Central memory CD4-positive, alpha-beta T cell (primary cell): ENCODE measurements at regions not wholly inside any gene's neighbourhood (a gene's known extent, or its start where the extent isn't known, plus 50 kb on each side); places are given as distances from the start of the nearest gene placed in this dataset.

Experiments used
- DNase-seq: peaks from one replicate; pipeline ENCODE4 v3.0.0; 2022

DNA sequence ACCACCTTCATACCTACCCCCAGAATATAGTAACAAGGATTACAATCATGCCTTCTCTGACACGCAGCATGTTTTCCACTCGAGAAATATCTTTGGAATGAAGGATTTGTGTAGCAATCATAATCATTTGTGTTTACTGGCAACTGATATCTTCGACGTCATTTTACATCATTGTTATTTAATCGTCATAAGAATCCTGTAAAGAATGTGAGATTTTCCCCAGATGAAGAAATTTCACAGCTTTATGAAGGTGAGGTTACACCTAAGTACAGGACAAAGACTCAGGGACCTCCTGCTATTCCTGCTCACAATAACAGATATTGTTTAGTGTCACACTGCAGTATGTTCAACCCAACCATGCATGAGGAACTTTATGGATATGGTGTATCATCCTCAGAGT lies 198.2 kb upstream of the LDB2 start:
- no peak for DNase-seq

DNA sequence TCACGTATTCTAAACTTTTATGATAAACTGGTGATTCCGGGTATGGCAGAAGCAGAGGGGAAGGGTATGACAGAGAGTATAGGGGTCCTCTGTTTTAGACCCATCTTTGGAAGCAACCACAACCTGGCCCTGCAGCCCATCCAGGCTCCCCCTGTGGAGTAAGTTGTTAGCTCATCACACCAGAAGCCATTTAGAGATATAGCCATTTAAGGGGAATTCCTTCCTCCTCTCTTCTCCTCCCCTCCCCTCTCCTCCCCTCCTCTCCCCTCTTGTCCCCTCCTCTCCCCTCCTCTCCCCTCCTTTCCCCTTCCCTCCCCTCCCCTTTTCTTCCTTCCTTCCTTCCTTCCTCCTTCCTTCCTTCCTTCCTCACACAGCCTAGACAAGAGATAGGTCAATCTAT lies 197.3 kb upstream of the LDB2 start:
- DNase-seq: no peak

DNA sequence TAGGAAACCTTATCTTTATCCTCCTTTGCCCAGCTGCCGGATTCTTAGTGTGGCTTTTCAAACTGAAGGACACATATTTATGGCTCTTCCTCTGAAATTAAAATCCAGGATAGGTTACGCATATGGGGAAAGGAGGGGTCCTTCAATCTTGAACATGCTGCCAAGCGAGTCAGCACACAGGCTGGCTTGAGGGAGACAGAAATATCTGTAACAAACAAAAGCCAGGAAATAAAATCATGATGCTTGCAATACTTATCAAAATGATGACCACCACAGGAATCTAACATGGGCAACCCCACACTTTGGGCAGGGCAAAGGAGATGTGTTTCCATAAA lies 196.4 kb upstream of the LDB2 start:
- no peak for DNase-seq

DNA sequence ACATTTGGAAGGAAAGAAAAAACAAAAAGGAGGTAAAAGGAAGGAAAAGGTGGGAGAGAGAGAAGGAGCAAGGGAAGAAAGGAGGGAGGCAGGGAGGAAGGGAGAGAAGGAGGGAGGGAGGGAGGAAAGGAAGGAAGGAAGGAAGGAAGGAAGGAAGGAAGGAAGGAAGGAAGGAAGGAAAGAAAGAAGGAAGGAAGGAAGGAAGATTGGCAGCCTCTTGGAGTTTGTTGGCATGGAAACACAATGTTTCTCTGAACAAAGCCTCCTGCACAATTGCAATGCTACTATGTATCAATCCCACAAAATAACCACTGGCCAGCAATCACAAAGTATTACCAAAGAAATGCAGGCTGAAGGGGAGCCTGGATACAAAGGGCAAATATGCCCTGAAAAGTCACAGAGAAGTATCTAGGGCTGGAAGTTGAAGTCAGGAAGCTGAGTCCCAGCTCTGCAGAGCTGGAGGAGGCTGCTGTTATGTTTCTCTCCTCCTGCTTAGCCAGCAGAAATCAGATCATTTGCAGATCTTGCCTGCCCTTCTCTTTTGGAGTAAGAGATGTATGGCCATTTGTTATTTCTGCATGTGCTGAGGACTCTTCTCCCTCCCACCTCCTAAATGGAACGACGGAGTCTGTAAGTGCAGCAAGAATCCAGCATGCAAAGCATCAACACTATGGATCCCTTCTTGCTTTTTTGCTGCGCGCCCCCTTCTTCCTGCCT lies 195.9 kb upstream of the LDB2 start:
- DNase-seq: no peak

DNA sequence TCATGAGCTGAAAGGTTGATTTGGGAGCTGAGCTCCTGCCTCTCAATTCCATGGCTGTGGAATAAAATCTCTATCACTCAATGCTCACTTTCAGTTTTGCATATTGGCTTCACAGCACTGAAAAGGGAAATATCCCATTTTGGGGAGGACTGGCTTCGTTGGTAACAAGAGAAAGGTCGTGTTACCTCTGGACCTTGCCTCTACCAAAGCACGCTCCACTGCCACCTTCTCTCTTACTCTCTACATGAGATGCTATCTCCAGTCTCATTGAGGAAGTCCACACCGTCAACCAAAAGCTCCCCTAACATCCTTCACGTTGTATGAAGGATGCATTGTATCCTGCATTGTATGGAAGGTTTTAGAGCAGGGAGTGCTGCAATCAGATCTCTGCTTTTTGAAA lies 195.0 kb upstream of the LDB2 start:
- no peak for DNase-seq

DNA sequence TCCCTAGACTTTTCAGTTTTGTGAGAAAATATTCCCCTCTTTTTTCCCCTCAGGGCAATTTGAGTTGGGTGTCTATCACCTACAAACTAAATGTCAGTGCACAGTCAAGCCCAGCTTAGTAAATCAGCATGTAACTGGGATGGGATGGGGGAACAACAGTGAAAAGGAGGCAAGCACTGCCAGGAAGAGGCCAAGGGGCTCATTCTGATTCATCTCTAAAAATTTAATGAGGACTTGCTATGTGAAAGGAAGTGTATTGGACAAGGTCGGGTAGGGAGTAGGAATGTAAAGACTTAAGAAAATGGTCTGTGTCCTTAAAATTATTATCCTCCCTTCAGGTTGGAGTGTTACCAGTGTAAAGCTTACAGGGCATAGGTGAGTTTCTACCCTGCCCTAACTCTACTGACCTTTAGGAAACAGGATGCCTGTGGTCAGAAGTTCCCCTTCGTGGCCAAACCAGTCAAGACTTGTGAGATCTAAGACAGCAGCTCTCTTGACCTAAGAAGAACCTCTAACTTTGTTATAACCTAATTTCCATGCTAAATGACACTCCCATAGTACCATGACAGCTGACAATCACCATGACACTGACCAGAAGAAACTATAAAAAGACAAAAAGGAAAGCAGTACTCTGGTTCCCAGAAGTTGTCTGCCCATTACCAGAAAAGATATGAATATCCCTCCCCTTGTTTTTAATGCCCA lies 194.4 kb upstream of the LDB2 start:
- no peak for DNase-seq

DNA sequence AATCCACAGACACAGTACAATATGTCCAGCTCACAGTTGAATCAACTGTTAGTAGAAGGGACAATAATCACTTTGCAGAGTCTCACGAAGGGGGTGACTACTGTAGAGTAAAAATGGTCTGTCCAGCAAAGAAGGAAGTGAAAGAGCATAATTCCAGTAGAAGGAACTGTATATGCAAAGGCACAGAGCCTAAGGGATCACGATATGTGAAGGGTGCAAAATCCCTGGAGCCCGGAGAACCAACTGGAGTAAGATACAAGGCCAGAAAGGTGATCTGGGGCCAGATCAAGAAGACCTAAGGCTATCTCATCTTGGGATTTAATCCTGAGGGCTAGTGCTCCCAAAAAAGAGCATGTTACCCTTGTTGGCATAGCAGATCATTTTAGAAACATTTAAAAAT lies 192.7 kb upstream of the LDB2 start:
- no peak for DNase-seq

DNA sequence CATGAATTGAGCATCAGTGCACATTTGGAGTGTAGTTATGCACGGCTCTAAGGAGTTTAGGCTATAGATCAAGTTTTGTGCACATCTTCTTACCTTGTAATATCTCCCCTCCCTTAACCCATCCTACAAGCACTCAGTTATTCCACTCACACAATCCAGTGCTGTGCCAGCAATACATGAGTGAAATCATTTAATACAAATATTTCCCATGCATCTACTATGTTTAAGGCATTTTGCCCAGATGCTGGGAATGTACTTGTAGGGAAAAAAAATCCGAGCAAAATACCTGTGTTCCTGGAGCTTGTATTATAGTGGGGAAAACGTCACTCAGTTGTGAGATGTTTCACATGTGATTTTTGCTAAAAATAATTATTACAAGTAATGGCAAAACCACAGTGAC lies 191.6 kb upstream of the LDB2 start:
- DNase-seq: no peak

DNA sequence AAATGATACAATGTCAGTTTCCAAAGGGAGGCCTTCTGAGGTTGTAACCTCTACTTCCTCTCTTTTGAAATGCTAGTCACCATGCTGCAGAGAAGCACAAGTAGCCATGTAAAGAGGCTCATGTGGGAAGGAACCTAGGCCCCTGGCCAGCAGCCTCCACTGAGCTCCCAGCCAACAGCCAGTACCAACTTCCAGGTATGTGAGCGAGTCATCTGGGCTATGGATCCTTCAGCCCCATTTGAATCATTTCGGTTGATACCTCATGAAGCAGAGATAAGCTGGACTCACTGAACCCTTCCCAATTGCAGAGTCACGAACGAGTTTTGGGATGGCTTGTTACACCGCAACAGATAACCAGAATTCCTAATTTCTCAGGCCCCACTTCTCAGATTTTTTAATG lies 187.0 kb upstream of the LDB2 start:
- DNase-seq: no peak

DNA sequence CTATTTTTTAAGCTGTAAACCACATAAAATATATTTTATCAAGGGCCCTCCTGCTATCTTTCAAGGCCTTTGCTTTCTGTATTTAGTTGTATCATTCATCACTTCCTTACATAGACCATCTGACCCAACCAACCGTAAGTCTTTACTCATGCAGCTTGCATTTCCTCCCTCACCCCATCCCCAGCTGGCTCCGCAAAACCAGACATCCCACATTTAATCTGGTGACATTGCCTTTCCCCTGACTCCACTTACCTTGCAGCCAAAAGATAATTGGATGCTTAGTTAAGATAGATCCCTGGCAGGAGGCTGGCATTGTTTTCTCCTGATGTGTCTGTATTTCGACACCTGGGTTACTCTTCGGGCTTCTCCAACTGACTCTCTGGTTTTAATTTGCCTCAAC lies 183.7 kb upstream of the LDB2 start:
- no peak for DNase-seq

DNA sequence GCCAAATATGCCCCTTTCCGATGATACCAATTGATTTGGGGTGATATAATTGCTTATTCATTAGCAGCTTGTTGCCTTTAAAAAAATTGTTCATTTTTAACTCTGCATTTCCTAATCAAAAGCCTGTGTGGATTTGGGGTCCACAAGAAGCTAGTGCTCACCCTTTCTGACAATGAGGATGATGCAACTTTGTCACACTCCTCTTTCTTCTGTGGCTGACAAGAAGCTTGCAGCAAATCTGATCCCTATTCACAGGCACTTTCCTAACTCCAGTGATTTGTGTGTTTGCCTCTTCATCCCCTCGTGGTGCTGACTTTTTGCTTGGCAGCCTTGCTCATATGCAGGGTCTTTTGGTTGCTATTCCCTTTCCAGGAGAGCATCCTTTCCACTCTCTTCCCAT lies 182.7 kb upstream of the LDB2 start:
- DNase-seq: no peak

DNA sequence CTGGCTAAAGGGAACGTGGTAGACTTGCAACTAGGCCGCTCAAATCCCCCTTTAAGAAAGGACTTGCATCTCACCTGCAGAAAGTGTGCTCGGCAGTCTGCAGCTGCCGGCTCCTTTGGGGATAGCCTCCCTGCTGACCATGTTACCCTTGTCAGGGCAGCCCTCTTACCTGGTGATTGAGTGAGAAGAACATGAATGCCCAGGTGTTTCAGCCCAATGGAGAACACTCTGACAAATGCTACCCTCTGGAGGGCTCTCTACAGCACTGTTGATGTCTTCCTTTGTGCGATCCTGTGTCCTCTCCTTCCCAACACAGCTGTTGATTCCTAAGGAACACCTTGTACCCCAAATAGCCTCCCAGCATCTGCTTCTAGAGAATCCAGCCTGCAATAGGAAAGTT lies 178.7 kb upstream of the LDB2 start:
- DNase-seq: no peak

DNA sequence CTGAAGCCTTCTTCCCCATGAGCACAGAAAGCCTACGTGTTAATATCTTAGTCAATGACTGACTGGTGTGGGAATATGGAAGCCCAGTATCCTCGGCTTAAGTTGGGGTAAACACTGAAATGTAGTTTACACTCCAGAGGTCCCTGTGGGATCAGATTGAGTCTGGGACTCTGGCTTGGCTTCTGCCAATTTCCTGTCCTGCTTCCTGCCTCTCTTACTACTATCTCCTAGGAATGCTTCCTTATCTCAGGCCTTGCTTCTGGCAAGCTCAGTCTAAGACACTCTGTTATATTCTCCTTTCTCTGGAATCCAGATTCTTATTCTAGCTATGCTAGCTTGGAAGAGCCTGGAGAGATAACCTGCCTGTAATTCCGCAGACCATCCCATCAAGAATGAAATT lies 174.0 kb upstream of the LDB2 start:
- no peak for DNase-seq

DNA sequence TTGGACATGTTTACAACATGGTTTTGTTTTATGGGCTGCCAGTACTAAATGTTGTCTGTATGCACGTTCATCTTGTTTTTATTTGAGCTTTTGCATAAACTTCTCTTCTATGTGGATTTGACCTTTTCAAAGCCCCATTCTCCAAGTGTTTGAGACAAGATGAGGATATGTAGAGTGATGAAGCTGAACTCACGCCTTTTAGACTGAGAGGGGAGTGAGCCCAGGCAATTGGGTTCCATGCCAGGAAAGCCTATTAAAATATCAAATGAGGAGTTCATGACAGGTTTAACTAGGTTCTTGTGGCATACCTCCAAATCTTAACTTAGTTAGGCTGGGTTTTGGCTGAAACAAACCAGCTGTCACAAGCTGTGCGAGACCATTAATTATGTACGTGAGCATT lies 170.4 kb upstream of the LDB2 start:
- no peak for DNase-seq

DNA sequence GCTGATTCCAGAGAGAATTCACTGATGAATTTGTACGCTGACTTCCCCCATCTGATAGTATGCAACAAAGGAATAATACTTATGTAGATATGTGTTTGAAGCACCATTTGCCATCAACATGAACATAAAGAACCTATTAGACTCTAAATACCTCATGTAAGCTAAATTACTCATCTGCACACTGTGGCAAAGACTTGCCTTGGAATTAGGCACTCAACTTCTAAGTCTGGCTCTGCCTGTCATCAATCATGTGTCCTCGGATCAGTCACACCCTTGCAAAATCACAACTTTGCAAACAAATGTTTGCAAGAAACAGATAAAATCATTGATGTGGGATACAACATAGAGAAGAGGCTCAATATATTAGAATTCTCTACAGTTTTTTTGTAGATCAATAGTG lies 169.9 kb upstream of the LDB2 start:
- DNase-seq: no peak

DNA sequence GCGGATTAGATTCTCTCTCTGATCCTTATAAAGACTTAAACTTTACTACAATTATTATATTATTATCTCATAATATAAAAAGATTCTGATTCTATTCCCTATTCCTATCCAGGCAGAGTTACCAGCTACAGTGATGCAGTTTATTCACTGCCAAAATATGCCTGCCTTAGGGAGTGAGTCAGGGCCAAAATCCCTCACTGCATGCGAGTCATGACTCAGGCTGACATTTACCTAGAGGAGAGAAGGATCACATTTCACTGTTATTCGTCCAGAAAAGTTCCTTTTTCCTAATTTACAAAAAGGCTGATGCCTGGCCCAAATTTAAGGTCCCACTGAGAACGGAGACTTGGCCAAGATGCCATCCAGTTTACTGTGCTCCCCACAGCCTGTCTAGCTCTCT lies 168.5 kb upstream of the LDB2 start:
- DNase-seq: no peak

DNA sequence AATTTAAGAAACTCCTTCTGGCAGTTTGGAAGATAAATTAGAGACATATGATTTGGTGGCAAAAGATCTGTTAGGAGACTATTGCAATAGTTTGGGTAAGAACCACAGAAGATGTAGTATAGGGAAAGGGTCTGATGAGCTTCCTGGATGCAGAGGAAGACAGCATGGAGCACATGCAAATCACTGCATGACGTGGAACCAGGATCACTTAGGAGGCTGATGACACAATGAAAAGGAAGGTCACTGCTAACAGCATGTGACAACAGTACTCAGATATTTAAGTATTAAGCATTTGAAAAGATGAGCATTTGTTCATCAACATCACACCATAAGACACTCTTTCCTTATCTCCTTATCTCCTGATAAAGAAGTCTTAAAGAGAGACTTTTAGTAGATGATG lies 167.8 kb upstream of the LDB2 start:
- no peak for DNase-seq

DNA sequence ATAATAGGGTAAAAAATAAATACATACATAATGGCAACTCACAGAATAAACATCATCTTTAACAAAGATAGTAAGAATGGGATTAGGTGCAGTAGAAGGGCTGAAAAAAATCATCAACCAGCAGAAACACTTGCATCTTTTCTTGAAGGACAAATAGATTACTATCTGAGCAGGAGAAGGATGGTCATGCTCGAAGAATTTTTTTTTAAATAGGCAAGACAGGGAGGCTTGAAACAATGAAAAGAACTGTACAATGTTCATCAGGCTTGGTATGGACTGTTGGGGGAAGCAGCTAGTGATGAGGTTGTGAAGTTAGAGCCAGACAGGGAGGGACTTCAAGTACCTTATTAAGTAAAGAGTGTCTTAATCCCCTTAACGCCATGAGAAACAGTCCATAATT lies 167.4 kb upstream of the LDB2 start:
- DNase-seq: no peak

DNA sequence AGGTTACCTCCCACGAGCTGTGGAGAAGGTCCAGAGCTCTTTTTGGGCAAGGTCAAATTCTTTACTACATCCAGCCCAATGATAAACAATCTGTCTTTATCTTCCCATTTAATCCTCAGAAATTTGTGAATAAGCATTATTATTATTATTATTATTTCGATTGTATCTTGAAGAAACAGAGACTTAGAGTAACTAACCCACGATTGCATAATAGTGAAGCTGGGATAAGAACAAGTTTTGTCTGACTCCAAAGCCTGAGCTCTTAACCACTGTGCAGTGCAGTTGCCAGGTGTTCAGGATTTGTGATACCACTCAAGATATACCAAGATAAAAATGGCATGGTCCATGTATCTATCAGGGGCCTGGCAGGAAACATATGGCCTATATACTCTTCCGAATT lies 166.5 kb upstream of the LDB2 start:
- DNase-seq: no peak

DNA sequence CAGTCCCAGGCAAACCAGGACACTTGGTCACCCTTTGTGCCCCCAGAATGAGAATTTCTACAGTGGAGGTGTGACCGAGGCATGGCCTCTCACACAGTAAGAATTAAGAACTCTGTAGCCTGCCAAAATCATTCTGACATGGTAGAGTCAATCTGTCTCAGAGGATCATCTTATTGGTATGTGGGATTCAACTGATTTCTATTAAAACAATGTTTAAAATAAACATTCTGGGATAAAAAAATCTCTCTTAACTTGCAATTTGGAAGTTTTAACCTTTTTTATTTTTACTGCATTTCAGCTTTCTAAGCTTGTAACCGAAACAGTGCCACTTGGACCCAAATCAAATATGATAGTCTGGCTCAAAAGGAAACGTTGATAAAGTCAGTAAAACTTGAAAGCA lies 165.4 kb upstream of the LDB2 start:
- DNase-seq: no peak

DNA sequence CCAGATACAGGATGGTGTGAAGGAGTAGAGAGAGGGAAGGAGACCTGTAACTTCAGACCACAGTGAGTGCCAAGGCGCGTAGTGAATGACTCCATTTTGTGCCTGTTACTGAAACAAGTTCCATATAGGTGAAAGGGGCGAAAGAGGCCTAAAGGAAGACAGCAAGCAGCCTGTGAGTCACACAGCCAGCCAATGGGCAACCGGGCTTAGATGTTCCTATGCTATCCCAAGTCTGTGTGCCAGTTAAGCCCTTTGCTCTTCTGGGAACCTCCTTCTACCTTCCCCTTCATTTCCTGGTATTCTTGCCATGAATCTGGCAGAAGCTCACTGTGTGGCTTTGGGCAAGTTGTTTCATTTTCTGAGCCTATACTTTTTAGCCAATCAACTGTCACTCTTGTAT lies 161.8 kb upstream of the LDB2 start:
- DNase-seq: no peak

DNA sequence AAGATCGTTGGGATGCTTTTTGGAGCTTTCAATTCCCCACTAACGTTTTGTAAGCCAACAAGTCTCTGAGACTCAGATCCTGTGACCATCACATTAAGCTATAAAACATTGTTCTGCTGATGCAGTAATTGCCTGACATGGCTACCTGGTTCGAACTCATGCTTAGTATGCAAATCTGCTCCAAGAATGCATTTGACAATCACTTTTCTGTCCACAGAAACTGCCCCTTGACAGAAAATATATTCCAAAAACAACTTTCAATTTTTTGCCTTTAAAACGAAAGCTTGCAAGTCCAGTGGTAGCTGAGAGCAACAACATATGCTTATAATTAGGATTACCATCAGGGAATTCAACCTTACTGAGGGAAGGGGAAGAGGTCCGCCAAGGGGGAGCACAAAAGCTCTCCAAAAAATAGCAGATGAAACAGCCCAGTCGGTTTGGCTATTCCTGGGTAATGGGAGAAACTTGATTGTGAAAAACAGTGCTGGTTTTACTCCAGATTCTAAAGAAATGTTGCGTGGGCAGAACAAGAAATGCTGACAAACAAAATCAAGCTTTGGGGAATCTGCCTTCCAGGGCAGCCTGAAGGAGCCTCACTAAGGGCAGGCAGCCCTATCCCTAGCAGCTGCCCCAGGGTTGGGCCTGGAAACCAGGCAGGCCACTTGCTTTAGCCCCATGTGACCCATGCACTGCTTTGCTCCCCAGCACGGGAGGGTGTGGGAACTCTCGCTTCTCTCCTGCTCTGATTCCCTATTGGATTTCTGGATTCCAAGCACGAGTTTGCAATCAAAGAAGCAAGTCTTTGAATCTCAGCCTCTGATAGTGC lies 160.7 kb upstream of the LDB2 start:
- no peak for DNase-seq

DNA sequence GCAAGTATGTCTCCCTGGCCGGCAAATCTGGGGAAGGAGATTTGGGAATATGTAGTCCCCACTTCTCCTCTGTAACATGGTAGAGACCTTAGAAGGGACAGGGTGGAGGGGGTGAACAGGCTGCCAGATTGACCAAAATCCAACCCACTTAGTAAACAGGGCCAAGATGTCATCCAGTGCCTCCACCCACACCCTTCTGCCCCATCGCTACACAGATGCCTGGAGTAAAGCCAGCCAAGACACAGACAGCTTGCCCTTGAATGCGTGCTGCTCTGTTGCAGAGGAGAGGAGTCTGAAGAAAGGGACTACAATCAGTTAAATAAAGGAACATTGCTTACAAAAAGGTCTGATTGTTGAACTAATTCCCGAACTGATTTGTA lies 160.1 kb upstream of the LDB2 start:
- no peak for DNase-seq

DNA sequence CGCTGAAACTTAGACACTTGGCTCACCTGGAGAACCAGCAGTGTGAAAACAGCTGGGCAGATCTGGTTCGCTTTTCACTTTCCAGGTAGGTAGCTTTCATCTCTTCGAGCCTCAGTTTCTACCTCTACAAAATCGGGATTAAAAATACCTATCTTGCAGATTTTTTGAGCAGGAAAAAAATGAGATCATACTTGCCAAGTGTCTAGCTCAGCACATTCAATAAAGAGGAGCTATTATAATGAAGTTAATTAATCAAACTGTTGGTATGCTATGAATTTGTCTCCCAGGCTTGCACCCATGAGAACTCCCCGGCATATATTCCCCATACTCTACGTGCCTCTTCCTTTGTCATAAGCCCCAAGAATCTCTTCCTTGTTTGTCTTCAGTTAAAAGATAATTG lies 158.6 kb upstream of the LDB2 start:
- no peak for DNase-seq
